Fibroblast of mammary gland (primary cell): ENCODE measurements at regions not wholly inside any gene's neighbourhood (a gene's known extent, or its start where the extent isn't known, plus 50 kb on each side); places are given as distances from the start of the nearest gene placed in this dataset.

Experiments
- DNase-seq: peaks from one replicate; pipeline ENCODE4 v3.0.0-alpha.2; 2010; ENCODE audit warnings: low read depth
- H3K4me3 ChIP-seq: 2 replicates; pipeline ENCODE4 v1.5.1; 2011; ENCODE audit warnings: low read depth, mild to moderate bottlenecking, low read length, moderate library complexity; ENCODE audit not compliant: control insufficient read depth
- CTCF ChIP-seq: conservative IDR thresholded peaks from 2 replicates; pipeline ENCODE4 v1.5.1; 2011; ENCODE audit warnings: low read depth, low read length, inconsistent platforms; ENCODE audit not compliant: control insufficient read depth, insufficient read depth

- peak; percentile 96 for DNase-seq
- TF ChIP-seq CTCF, result no peak
- no peak overlapping the region for H3K4me3 ChIP-seq
Measured at GRCh38 chr2:173657996-173658717, 303.5 kb downstream of the CDCA7 start.

GRCh38 chr2:173658946-173659371 lies 304.3 kb downstream of the CDCA7 start:
- H3K4me3 ChIP-seq, result no peak overlapping the region

GRCh38 chr2:173659509-173659908 lies 304.8 kb downstream of the CDCA7 start:
- TF ChIP-seq CTCF, result no peak
- no peak for DNase-seq
- H3K4me3 ChIP-seq, result no peak overlapping the region

More at GRCh38 chr2:173658946-173659371, 304.3 kb downstream of the CDCA7 start:
- TF ChIP-seq CTCF, result no peak
- DNase-seq, result peak; percentile 67

GRCh38 chr2:173661586-173661985 lies 303.6 kb downstream of the SP3 start:
- DNase-seq, result no peak
- no peak for TF ChIP-seq CTCF

GRCh38 chr2:173663353-173663752 lies 301.8 kb downstream of the SP3 start:
- no peak for DNase-seq
- H3K4me3 ChIP-seq, result no peak overlapping the region
- no peak for TF ChIP-seq CTCF

More at GRCh38 chr2:173661586-173661985, 303.6 kb downstream of the SP3 start:
- H3K4me3 ChIP-seq, result no peak overlapping the region

GRCh38 chr2:173663835-173664512 lies 301.2 kb downstream of the SP3 start:
- no peak for TF ChIP-seq CTCF
- DNase-seq, result no peak
- no peak overlapping the region for H3K4me3 ChIP-seq

GRCh38 chr2:173664513-173664910 lies 300.7 kb downstream of the SP3 start:
- no peak overlapping the region for H3K4me3 ChIP-seq
- DNase-seq, result no peak
- TF ChIP-seq CTCF, result no peak
